Loucy (cell line): ENCODE measurements at regions not wholly inside any gene's neighbourhood (a gene's known extent, or its start where the extent isn't known, plus 50 kb on each side); places are given as distances from the start of the nearest gene placed in this dataset.

Experiments used
- H2AFZ ChIP-seq: fragments of 200-600 bp; sonication (generic); 2 replicates; pipeline ENCODE4 v1.6.0; 2016; ENCODE audit warnings: antibody characterized with exemption, mild to moderate bottlenecking, low read length, moderate library complexity
- H3F3A ChIP-seq: fragments of 200-600 bp; 2 replicates; pipeline ENCODE4 v1.6.0; 2016; ENCODE audit warnings: antibody characterized with exemption, low read depth, mild to moderate bottlenecking
- H3K27me3 ChIP-seq: fragments of 200-600 bp; sonication (generic); 2 replicates; pipeline ENCODE4 v1.6.1; 2014; ENCODE audit warnings: low read length, mild to moderate bottlenecking; ENCODE audit not compliant: insufficient read depth, poor library complexity, severe bottlenecking
- H3K36me3 ChIP-seq: fragments of 200-600 bp; sonication (generic); 2 replicates; pipeline ENCODE4 v1.6.1; 2016; ENCODE audit warnings: low read length; ENCODE audit not compliant: insufficient read depth
- H3K4me1 ChIP-seq: fragments of 200-600 bp; sonication (generic); 2 replicates; pipeline ENCODE4 v1.5.1; 2014; ENCODE audit warnings: low read length, mild to moderate bottlenecking; ENCODE audit not compliant: insufficient read depth, poor library complexity, severe bottlenecking
- H3K4me2 ChIP-seq: fragments of 200-600 bp; sonication (generic); 2 replicates; pipeline ENCODE4 v1.6.0; 2014; ENCODE audit warnings: antibody characterized with exemption, low read length, low read depth, mild to moderate bottlenecking; ENCODE audit not compliant: poor library complexity, severe bottlenecking
- H3K4me3 ChIP-seq: fragments of 200-600 bp; sonication (generic); 2 replicates; pipeline ENCODE4 v1.5.1; 2014; ENCODE audit warnings: low read length, mild to moderate bottlenecking, mixed read lengths; ENCODE audit not compliant: poor library complexity, severe bottlenecking
- H3K79me2 ChIP-seq: fragments of 200-600 bp; sonication (generic); 2 replicates; pipeline ENCODE4 v1.6.1; 2014; ENCODE audit warnings: low read length; ENCODE audit not compliant: insufficient read depth
- H3K9ac ChIP-seq: fragments of 200-600 bp; sonication (generic); 2 replicates; pipeline ENCODE4 v1.6.0; 2014; ENCODE audit warnings: mild to moderate bottlenecking, low read depth, low read length, moderate library complexity; ENCODE audit not compliant: poor library complexity, severe bottlenecking
- H3K9me2 ChIP-seq: fragments of 200-600 bp; sonication (generic); replicated peaks from 2 replicates; pipeline ENCODE4 v1.6.1; 2016; ENCODE audit warnings: low read depth, low read length, mixed read lengths
- H3K9me3 ChIP-seq: fragments of 200-600 bp; sonication (generic); 2 replicates; pipeline ENCODE4 v1.6.1; 2014; ENCODE audit warnings: mild to moderate bottlenecking, antibody characterized with exemption, low read length, low read depth; ENCODE audit not compliant: insufficient read depth
- H4K20me1 ChIP-seq: fragments of 200-600 bp; sonication (generic); 2 replicates; pipeline ENCODE4 v1.6.0; 2014; ENCODE audit warnings: antibody characterized with exemption, low read length, mild to moderate bottlenecking; ENCODE audit not compliant: insufficient read depth, poor library complexity, severe bottlenecking
- CTCF ChIP-seq: fragments of 200-600 bp; sonication (generic); conservative IDR thresholded peaks from 2 replicates; pipeline ENCODE4 v1.5.1; 2014; ENCODE audit warnings: mild to moderate bottlenecking, antibody characterized with exemption, low read length
- EZH2phosphoT487 ChIP-seq: fragments of 200-600 bp; IDR thresholded peaks from 2 replicates; pipeline ENCODE4 v1.6.1; 2018; ENCODE audit warnings: antibody characterized with exemption, mild to moderate bottlenecking, moderate library complexity, borderline replicate concordance

DNA sequence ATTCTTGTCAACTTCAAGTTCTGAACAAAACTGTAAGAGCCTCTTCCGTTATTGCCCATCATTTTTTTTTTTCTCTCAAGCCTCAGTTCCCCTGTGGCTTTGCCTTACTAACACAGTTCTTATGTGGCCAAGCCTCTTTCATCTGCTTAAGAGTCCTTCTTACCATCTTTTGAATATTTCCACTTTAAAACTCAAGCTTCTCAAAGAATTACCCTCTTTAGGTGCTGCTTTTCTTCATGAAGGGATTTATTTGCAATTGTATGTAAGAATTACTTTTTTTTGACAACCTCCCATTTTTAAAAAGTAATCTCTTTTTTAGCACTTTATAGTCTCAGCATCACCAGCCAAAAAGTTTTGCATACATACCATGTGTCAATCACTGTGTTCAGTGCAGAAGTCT is 240.2 kb upstream of the RMST start:
- Histone ChIP-seq H3K36me3 (no peaks in the 10 kb centered on the region), H3K9ac (no peak overlapping the region), H3K79me2 (no peaks in the 10 kb centered on the region), H3F3A (no peaks in the 10 kb centered on the region), H3K27me3 (no peaks in the 10 kb centered on the region), H4K20me1 (no peaks in the 10 kb centered on the region), H3K9me2 (no peaks in the 10 kb centered on the region), H3K4me3 (no peak overlapping the region), H3K9me3 (no peaks in the 10 kb centered on the region), H3K4me2 (no peak overlapping the region), H3K4me1 (no peaks in the 10 kb centered on the region), H2AFZ (no peak overlapping the region)
- TF ChIP-seq CTCF (no peak), EZH2phosphoT487 (no peak)

- Histone ChIP-seq H3K4me1 (no peaks in the 10 kb centered on the region), H3K9ac (no peak overlapping the region), H3K4me2 (no peak overlapping the region), H3K36me3 (no peaks in the 10 kb centered on the region), H2AFZ (no peak overlapping the region), H3K4me3 (no peak overlapping the region), H3K9me3 (no peaks in the 10 kb centered on the region), H3K27me3 (no peaks in the 10 kb centered on the region), H3K79me2 (no peaks in the 10 kb centered on the region), H3K9me2 (no peaks in the 10 kb centered on the region), H3F3A (no peaks in the 10 kb centered on the region), H4K20me1 (no peaks in the 10 kb centered on the region)
- TF ChIP-seq EZH2phosphoT487 (no peak), CTCF (no peak)
Observed at GRCh38 chr12:97223419-97223818, 239.2 kb upstream of the RMST start.

- H3K79me2 ChIP-seq, result no peaks in the 10 kb centered on the region
- no peak overlapping the region for H3K9ac ChIP-seq
- no peaks in the 10 kb centered on the region for H3K4me1 ChIP-seq
- no peak overlapping the region for H2AFZ ChIP-seq
- H3K36me3 ChIP-seq, result no peaks in the 10 kb centered on the region
- H3K4me3 ChIP-seq, result no peak overlapping the region
- H3K4me2 ChIP-seq, result no peak overlapping the region
- TF ChIP-seq CTCF, result no peak
- no peak for TF ChIP-seq EZH2phosphoT487
- H3K27me3 ChIP-seq, result no peaks in the 10 kb centered on the region
- H3K9me2 ChIP-seq, result no peaks in the 10 kb centered on the region
- H3K9me3 ChIP-seq, result no peaks in the 10 kb centered on the region
- H4K20me1 ChIP-seq, result no peaks in the 10 kb centered on the region
- no peaks in the 10 kb centered on the region for H3F3A ChIP-seq
Observed at GRCh38 chr12:97229004-97229403, 233.6 kb upstream of the RMST start.
